HEK293 (cell line): ENCODE measurements at regions not wholly inside any gene's neighbourhood (a gene's known extent, or its start where the extent isn't known, plus 50 kb on each side); places are given as distances from the start of the nearest gene placed in this dataset.

Source experiments
- RBAK ChIP-seq: fragments of 450-650 bp; formaldehyde crosslinking; IDR thresholded peaks from 2 replicates; pipeline ENCODE4 v1.5.1; 2016; ENCODE audit warnings: missing biosample characterization, missing genetic modification characterization
- ZEB2 ChIP-seq: fragments of 450-650 bp; formaldehyde crosslinking; IDR thresholded peaks from 2 replicates; pipeline ENCODE4 v1.5.1; 2016; ENCODE audit warnings: missing biosample characterization, missing genetic modification characterization
- ZNF10 ChIP-seq: fragments of 450-650 bp; formaldehyde crosslinking; IDR thresholded peaks from 2 replicates; pipeline ENCODE4 v1.5.1; 2017; ENCODE audit warnings: missing biosample characterization, missing genetic modification characterization
- TF ChIP-seq, protein P1 (sequence below): fragments of 450-650 bp; formaldehyde crosslinking; IDR thresholded peaks from 2 replicates; pipeline ENCODE4 v1.5.1; 2016; ENCODE audit warnings: missing biosample characterization, missing genetic modification characterization
- TF ChIP-seq, protein P2 (sequence below): fragments of 450-650 bp; formaldehyde crosslinking; IDR thresholded peaks from 2 replicates; pipeline ENCODE4 v1.5.1; 2016; ENCODE audit warnings: missing biosample characterization, missing genetic modification characterization

DNA sequence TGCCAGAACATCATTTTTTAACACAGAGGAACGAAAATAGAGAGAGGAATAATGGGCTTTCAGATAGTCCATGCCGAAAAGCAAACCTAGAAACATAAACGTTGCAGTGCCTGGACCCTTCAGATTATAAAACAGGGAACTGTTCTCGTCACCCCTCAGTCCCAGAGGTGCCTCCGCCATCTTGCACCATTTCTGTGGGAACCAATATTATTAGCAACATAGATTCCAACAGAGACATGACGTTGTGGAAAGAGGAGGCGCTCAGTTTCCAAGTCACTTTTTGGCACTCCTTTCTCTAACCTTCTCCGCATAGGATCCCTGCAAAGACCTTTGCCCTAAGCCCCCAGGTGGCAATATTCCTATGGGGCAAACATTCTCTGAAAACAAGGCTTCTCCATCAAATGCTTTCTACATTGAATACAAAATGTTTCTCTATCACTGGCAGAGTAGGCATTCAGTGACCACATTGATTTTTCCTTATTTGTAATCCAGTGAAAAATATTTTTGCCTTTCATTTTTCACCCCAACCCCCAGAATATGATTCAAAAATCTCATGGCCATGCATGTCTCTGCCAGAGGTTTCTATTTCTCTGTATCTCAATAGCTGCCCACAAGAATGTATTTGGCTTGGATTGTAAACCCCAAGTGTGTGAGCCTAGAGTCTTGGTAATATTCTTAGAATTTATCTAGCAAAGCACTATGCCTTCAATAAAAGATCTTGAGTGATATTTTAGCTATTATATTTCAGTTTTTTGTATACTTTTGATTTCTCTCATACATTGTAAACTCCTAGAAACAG, 500.8 kb upstream of the WWC1 start:
- TF ChIP-seq RBAK (tag by site-specific recombination) = no peak
- TF ChIP-seq ZNF10 (tag by site-specific recombination) = no peak
- TF ChIP-seq, protein P1, sequence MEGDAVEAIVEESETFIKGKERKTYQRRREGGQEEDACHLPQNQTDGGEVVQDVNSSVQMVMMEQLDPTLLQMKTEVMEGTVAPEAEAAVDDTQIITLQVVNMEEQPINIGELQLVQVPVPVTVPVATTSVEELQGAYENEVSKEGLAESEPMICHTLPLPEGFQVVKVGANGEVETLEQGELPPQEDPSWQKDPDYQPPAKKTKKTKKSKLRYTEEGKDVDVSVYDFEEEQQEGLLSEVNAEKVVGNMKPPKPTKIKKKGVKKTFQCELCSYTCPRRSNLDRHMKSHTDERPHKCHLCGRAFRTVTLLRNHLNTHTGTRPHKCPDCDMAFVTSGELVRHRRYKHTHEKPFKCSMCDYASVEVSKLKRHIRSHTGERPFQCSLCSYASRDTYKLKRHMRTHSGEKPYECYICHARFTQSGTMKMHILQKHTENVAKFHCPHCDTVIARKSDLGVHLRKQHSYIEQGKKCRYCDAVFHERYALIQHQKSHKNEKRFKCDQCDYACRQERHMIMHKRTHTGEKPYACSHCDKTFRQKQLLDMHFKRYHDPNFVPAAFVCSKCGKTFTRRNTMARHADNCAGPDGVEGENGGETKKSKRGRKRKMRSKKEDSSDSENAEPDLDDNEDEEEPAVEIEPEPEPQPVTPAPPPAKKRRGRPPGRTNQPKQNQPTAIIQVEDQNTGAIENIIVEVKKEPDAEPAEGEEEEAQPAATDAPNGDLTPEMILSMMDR (tag by site-specific recombination) = no peak
- TF ChIP-seq, protein P2, sequence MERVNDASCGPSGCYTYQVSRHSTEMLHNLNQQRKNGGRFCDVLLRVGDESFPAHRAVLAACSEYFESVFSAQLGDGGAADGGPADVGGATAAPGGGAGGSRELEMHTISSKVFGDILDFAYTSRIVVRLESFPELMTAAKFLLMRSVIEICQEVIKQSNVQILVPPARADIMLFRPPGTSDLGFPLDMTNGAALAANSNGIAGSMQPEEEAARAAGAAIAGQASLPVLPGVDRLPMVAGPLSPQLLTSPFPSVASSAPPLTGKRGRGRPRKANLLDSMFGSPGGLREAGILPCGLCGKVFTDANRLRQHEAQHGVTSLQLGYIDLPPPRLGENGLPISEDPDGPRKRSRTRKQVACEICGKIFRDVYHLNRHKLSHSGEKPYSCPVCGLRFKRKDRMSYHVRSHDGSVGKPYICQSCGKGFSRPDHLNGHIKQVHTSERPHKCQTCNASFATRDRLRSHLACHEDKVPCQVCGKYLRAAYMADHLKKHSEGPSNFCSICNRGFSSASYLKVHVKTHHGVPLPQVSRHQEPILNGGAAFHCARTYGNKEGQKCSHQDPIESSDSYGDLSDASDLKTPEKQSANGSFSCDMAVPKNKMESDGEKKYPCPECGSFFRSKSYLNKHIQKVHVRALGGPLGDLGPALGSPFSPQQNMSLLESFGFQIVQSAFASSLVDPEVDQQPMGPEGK (tag by site-specific recombination) = no peak
- no peak for TF ChIP-seq ZEB2
